HG03159 (cell line): ENCODE measurements at regions not wholly inside any gene's neighbourhood (a gene's known extent, or its start where the extent isn't known, plus 50 kb on each side); places are given as distances from the start of the nearest gene placed in this dataset.

Experiments
- ATAC-seq: cut with Tn5 transposase; IDR thresholded peaks from one replicate; pipeline ENCODE4 v1.9.1; 2021; ENCODE audit warnings: mild to moderate bottlenecking, moderate library complexity; ENCODE audit not compliant: unreplicated experiment

DNA sequence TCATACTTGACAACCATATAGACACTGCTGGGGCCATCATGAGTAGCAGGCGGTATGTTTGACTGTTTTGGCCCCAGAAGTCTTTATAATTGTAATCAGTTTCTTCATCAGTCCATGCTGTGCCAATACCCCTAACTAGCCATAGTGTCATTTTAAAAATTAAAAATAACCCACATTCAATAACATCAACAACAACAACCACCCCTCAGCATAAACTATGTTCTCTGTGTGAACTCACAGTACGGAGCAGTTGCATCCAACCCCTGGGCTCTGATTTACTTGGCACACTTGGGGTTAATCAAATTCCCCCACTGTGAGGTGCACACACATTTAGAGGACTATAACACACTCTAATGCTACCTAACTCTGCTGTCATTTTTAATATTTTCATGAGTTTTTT lies 553.7 kb downstream of the USP25 start:
- no peak for ATAC-seq

GRCh38 chr21:16285605-16286126 lies 555.9 kb downstream of the USP25 start:
- no peak for ATAC-seq

DNA sequence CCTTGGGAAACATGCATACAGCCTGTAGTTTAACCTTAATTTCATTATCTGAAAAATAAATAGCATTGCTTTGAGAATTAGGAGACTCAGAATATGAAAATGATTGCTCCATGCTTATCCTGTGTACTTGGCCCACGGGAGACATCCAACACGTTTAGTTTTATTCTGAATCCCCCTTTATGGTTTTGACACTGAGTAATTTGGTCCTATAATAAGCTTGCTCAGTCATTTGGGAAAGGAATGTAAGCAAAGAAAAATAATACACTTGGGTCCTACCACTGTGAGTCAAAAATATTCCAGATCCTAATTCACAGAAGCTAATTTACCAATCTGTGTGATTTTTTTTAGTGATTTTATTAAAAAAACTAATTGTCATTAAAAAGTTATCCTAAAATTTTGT lies 557.3 kb downstream of the USP25 start:
- no peak for ATAC-seq

GRCh38 chr21:16291296-16291695 lies 561.5 kb downstream of the USP25 start:
- no peak for ATAC-seq

DNA sequence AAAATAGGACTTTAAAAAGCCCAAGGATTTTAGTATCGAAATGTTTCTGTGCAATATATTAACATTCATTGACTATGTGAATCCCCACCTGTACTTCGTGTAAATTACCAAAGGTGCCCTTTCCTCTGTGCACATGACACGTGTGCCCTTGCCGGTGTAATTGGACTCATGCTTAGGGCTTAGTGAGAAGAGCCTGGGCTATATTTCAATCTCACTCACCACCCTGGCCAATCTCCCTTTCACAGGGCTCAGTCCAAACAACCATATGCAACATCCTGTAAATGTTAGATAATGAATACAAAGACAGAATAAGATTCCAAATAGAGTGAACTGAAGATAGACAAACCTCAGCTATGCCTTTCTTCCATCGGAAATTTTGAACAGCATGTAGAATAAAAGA lies 564.3 kb downstream of the USP25 start:
- ATAC-seq: no peak

DNA sequence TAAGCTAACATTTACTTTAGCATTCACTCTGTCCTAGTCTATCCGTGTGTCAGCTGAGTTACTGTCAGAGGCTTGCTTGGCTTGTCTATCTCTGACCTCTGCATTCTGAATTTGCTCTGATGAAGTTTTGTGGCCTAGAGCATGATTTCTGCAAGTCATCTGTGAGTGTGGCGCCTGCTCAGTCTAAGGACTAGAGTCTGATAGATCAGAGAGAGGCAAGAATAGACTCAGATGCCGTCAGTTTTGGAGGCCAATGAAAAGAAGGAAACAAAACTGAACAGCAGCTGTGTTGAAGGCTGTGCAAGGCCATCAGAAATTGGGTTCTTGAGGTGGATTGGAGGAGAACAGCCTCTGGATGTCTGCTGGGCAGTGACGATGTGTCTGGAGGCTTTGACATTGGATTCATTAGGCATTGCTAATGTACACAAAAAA lies 573.1 kb downstream of the USP25 start:
- ATAC-seq: no peak

- ATAC-seq: no peak
These were observed 574.7 kb downstream of the USP25 start for GRCh38 chr21:16304174-16305095.

- no peak for ATAC-seq
These were observed 575.9 kb downstream of the USP25 start for GRCh38 chr21:16305686-16306085.

- ATAC-seq: no peak
These were observed 577.5 kb downstream of the USP25 start for GRCh38 chr21:16307256-16307655.

GRCh38 chr21:16308269-16308668 lies 578.5 kb downstream of the USP25 start:
- no peak for ATAC-seq

- ATAC-seq: no peak
These were observed 579.6 kb downstream of the USP25 start for GRCh38 chr21:16309250-16309971.

DNA sequence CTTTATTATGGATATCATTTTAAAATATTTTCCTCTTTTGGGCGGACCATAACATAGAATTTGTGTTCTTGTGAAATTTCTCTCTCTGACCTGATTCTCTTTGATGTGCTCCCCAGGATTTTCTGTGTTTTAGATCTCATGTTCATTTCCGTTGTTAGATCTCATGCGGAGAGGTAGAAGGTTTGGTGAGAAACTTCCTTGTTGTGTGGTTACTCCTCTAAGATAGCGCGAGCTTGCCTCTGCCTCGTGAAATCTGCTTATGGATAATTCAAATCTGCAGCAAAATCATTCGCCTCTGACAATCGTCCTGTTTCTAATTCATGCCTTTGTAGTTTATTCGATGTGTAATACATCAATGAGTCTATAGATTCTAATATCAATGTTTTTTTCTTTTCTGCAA lies 580.4 kb downstream of the USP25 start:
- ATAC-seq: no peak

- ATAC-seq: no peak
These were observed 581.4 kb downstream of the USP25 start for GRCh38 chr21:16311229-16311628.

DNA sequence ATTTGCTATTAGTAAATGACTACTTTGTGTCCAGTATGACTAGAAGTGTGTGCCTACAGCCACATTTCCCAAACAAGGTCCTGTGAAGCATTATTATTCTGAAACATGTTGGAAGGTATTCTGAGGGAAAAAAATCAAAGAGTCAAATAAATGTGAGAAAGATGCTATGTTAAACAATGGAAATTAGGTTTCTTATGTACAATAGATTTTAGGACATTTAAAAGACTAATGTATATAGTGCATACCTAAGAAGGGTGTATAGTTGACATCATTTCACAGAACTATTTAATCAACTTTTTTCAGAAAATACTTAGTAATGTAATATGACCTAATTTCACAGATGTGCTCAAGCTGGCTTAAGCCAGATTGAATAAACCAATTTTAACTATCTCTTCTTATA lies 582.5 kb downstream of the USP25 start:
- ATAC-seq: no peak

DNA sequence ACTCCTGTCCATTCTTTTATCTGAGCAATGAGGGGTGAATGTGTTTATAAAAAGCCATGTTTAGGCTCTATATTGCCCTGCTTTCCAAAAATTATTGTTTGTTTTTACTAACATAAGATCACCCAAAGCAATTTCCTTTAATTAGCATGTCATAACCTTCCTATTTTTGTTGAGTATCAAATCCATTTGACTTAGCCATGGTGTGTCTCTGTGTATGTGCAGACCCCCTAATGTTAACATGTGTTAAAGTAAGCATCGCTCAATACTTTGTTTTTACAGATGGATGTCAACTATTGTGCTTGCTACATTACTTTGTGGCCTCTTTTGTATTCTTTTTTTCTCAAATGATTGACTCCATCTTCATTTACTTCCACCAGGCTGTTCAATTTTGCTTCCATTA lies 585.4 kb downstream of the USP25 start:
- no peak for ATAC-seq

DNA sequence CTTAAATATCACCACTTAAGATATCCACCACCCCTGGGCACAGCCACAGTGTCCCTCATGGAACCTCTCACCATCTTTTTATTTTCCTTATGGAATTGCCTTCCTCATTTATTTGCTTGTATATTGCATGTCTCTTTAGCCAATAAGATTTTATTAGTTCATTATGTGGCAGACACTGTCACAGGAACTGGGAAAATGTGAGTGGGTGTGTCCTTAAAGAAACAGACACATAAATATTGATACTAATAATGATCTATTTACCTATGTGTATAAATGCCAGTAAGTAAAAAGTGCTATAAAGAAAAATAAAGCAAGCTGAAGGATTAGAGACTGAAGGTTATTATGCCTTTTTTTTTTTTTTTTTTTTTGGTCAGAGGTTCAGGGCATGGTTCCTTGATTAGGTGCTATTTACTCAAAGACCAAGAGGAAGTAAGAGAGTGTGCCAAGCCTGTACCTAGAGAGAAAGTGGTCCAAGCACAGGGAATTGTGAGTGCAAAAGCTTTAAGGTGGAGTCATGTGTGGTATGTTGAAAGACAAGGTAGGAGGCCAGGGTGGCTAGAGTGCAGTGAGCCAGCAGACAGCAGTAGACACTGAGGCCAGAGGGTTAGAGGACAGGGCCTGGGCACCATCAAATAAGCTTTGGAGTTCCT lies 589.0 kb downstream of the USP25 start:
- no peak for ATAC-seq

GRCh38 chr21:16320110-16320509 lies 590.3 kb downstream of the USP25 start:
- no peak for ATAC-seq

DNA sequence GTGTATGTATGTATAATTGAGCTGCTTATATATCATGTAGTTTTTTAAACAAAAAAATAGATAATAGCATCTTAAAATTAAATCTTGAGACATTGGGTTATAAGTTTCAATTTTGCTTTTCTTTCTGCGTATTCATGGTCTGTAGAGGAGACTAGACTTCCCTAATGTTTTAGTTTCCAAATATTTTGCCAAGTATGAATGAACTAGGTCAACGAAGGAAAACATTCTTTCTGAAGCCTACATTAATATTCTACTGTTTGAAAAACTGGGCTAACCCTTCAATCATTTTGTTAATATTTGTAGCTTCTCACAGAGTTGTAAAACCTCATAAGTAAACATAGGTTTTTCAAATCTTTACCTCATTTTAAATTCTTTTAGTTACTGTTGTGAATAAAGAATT lies 592.7 kb downstream of the USP25 start:
- no peak for ATAC-seq

- ATAC-seq: no peak
These were observed 593.8 kb downstream of the USP25 start for GRCh38 chr21:16323596-16323995.

- no peak for ATAC-seq
These were observed 594.8 kb downstream of the USP25 start for GRCh38 chr21:16324630-16325029.
